T-helper 1 cell treated with Interleukin-12 subunit alpha and Interleukin-12 subunit beta and Interleukin-4 antibody, amounts not matched to agents 30 μg/mL and 1 μg/mL, for 36 hours (primary cell): ENCODE measurements at regions not wholly inside any gene's neighbourhood (a gene's known extent, or its start where the extent isn't known, plus 50 kb on each side); places are given as distances from the start of the nearest gene placed in this dataset.
"Not testable (repeated sequence)": the region's sequence is repeated elsewhere in the genome, so short reads cannot be mapped to it uniquely, and the experiment has no call there.

Source experiments
- H3K27ac Mint-ChIP-seq: one replicate; pipeline ENCODE4 v1.8.0; 2021; ENCODE audit warnings: mild to moderate bottlenecking, mixed read lengths
- H3K27me3 Mint-ChIP-seq: one replicate; pipeline ENCODE4 v1.8.0; 2021; ENCODE audit warnings: low read depth, mixed read lengths
- H3K36me3 Mint-ChIP-seq: one replicate; pipeline ENCODE4 v1.8.0; 2021; ENCODE audit warnings: low read depth, mixed read lengths
- H3K4me1 Mint-ChIP-seq: one replicate; pipeline ENCODE4 v1.8.0; 2021; ENCODE audit warnings: low read depth, mixed read lengths
- H3K4me3 Mint-ChIP-seq: one replicate; pipeline ENCODE4 v1.8.0; 2021; ENCODE audit warnings: mild to moderate bottlenecking, moderate library complexity, mixed read lengths
- H3K9me3 Mint-ChIP-seq: one replicate; pipeline ENCODE4 v1.8.0; 2021; ENCODE audit warnings: mixed read lengths

DNA sequence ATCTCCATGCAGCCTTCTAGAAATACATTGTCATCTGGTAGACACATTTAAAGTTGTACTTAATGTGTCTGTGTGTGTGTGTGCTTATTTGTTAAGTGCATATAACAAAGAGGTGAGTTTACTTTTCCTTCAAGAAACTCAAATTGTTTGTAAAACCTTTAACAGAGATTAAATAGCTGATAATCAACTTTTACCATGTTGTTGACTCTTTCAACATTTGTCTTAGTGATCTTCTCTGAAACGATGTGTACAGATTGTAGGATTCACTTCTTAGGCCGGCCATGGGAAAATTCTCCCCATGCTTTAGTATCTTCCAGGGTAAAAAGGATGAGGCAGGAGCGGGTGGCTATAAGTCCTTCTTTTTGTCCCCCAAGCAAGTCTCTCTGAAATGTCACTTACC is 292.9 kb upstream of the MAF start:
- no peaks in the 10 kb centered on the region for H3K36me3 Mint-ChIP-seq
- H3K4me1 Mint-ChIP-seq = no peaks in the 10 kb centered on the region
- H3K27me3 Mint-ChIP-seq = no peaks in the 10 kb centered on the region
- no peak overlapping the region for H3K27ac Mint-ChIP-seq
- no peak overlapping the region for H3K4me3 Mint-ChIP-seq
- no peaks in the 10 kb centered on the region for H3K9me3 Mint-ChIP-seq

DNA sequence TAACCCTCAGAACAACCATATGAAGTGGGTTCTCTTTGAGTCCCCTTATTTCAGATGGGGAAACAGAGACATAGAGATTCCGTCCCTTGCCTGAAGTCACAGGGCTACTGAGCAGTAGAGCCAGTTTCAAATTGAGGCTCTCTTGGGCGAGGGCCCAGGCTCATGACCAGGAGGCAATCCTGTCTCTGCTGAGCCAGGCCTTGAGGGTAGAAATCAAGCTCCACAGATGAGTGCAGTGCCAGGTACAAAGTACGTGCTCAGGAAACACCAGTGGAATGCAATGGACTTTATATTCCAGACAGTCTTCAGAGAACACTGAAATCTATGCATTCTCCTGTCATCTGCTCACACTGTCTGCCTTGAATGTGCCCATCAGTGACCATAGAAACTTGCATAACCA is 291.7 kb upstream of the MAF start:
- no peaks in the 10 kb centered on the region for H3K9me3 Mint-ChIP-seq
- no peak overlapping the region for H3K27ac Mint-ChIP-seq
- H3K4me1 Mint-ChIP-seq = no peaks in the 10 kb centered on the region
- no peaks in the 10 kb centered on the region for H3K36me3 Mint-ChIP-seq
- no peaks in the 10 kb centered on the region for H3K27me3 Mint-ChIP-seq
- H3K4me3 Mint-ChIP-seq = no peak overlapping the region

DNA sequence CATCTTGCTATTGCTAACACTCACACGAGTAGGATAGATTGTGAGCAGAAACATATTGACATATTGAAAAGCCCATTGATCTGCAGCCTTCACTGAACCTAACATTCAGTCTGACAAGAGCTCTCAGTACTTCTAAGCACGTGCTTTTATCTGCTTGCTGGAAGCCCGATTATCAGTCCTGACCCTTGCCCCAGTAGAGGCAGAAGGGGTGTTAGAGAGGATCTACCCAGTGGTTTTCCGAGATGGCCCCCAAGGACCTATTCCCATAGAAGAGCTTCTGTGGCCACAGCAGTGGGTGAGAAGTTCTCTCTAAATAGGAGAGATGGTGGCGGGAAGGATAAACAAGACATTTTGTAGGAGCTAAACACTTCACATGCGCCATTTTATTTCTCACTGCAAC is 290.9 kb upstream of the MAF start:
- no peaks in the 10 kb centered on the region for H3K9me3 Mint-ChIP-seq
- no peak overlapping the region for H3K27ac Mint-ChIP-seq
- H3K36me3 Mint-ChIP-seq = no peaks in the 10 kb centered on the region
- H3K4me1 Mint-ChIP-seq = no peaks in the 10 kb centered on the region
- H3K4me3 Mint-ChIP-seq = no peak overlapping the region
- H3K27me3 Mint-ChIP-seq = no peaks in the 10 kb centered on the region

GRCh38 chr16:79887541-79888540 is 287.3 kb upstream of the MAF start:
- Mint-ChIP-seq H3K4me3 (no peak overlapping the region), H3K27ac (no peak overlapping the region), H3K9me3 (no peaks in the 10 kb centered on the region), H3K27me3 (no peaks in the 10 kb centered on the region), H3K4me1 (no peaks in the 10 kb centered on the region), H3K36me3 (no peaks in the 10 kb centered on the region)

DNA sequence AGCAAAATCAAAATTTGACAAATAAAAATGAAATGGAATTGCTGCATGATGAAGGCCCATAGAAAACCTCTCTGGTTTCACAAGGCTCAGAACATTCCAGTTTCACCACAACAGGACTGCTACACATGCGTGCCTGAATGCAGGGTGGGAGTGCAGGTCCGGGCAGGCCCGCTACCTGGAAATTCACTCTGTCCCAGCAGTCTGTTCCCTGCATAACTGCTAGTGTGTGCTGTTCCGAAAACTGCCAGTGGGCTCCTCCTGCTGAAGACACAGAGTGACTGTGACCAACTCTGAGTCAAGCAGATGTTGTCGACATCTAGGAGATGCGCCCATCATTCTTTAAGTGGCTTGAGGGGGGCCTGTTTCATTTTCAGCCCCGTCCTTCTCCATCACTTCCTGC is 284.8 kb upstream of the MAF start:
- H3K4me1 Mint-ChIP-seq = peaks cover 3% of the 10 kb centered on the region
- H3K4me3 Mint-ChIP-seq = no peak overlapping the region
- no peaks in the 10 kb centered on the region for H3K9me3 Mint-ChIP-seq
- no peaks in the 10 kb centered on the region for H3K27me3 Mint-ChIP-seq
- H3K36me3 Mint-ChIP-seq = no peaks in the 10 kb centered on the region
- no peak overlapping the region for H3K27ac Mint-ChIP-seq

- Mint-ChIP-seq H3K27me3 (peaks cover 4% of the 10 kb centered on the region), H3K36me3 (no peaks in the 10 kb centered on the region), H3K27ac (no peak overlapping the region), H3K4me1 (peaks cover 3% of the 10 kb centered on the region), H3K4me3 (no peak overlapping the region), H3K9me3 (no peaks in the 10 kb centered on the region)
These were observed 283.0 kb upstream of the MAF start for GRCh38 chr16:79883494-79883893.

DNA sequence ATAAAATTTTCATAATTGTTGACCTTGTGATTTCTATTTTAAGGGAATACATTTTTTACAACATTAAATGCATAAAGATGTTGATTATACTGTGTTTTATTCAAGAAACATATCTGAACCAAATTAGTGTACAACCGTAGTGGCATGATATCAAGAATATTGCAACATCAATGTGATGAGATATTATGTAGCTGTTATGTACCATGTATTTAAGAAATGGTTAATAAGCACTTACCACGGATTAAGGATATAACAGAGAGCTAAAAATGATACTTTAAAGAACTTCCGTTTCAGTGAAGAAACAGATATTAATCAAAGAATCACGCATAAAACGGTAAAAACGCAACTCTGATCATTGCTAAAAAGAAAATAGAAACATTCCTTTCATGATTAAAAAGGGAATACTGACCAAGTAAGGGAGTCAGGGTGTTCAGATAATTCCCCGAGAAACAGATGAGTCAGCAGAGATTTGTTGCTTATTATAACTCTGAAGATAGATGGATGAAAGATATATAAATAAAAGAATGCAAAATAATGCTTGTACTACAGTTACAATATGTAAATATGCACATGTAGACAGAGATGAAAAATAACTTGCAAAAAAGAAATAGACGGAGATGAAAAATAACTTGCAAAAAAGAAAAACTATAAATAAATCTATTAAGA is 281.9 kb upstream of the MAF start:
- Mint-ChIP-seq H3K36me3 (no peaks in the 10 kb centered on the region), H3K9me3 (no peaks in the 10 kb centered on the region), H3K27ac (no peak overlapping the region), H3K4me1 (peaks cover 3% of the 10 kb centered on the region), H3K4me3 (no peak overlapping the region), H3K27me3 (peaks cover 7% of the 10 kb centered on the region)

- H3K27ac Mint-ChIP-seq, H3K4me1 Mint-ChIP-seq, H3K4me3 Mint-ChIP-seq, H3K36me3 Mint-ChIP-seq, H3K9me3 Mint-ChIP-seq, H3K27me3 Mint-ChIP-seq: not testable (repeated sequence)
These were observed 280.6 kb upstream of the MAF start for GRCh38 chr16:79881107-79881506.

DNA sequence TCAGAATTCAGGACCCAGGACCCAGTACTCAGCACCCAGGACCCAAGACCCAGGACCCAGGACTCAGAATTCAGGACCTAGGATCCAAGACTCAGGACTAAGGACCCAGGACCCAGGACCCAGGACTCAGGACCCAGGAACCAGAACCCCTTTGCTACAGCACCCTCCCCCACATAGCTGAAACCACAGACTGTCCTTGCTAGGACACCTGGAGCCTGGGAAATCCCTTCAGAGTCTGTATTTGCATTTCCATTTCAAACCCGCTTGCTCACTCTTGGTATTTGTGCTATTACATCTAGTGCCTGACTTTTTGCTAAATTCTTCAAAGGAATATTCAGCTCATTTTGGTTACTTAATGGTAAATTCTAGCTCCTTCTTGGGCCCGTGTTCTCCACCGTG is 275.8 kb upstream of the MAF start:
- Mint-ChIP-seq H3K36me3 (no peaks in the 10 kb centered on the region), H3K4me3 (no peak overlapping the region), H3K9me3 (no peaks in the 10 kb centered on the region), H3K4me1 (peaks cover 3% of the 10 kb centered on the region), H3K27ac (no peak overlapping the region), H3K27me3 (peaks cover 7% of the 10 kb centered on the region)

- Mint-ChIP-seq H3K36me3 (no peaks in the 10 kb centered on the region), H3K4me3 (no peak overlapping the region), H3K9me3 (no peaks in the 10 kb centered on the region), H3K27ac (no peak overlapping the region), H3K27me3 (peaks cover 7% of the 10 kb centered on the region), H3K4me1 (no peaks in the 10 kb centered on the region)
These were observed 273.9 kb upstream of the MAF start for GRCh38 chr16:79874391-79874790.

- no peaks in the 10 kb centered on the region for H3K4me1 Mint-ChIP-seq
- no peaks in the 10 kb centered on the region for H3K36me3 Mint-ChIP-seq
- no peak overlapping the region for H3K4me3 Mint-ChIP-seq
- peaks cover 6% of the 10 kb centered on the region for H3K27me3 Mint-ChIP-seq
- no peaks in the 10 kb centered on the region for H3K9me3 Mint-ChIP-seq
- no peak overlapping the region for H3K27ac Mint-ChIP-seq
These were observed 273.3 kb upstream of the MAF start for GRCh38 chr16:79873825-79874224.

DNA sequence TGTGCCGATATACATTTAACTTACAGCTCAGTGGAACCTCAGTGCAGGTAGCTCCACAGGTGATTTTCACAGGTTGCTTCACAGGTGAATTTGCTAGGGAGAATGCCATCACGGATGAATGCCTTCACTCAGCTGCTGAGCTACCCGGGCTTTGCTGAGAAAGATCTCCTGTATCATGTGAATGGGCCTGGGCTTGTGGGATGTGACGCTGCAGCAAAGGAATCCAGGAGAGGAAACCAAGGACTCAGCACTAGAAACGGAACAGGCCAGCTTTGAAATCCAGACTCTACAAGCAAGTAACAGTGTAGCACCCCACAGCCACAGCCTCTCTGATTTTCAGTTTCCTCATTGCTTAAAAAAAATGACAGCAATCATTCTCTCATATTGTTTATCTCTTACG is 271.4 kb upstream of the MAF start:
- H3K9me3 Mint-ChIP-seq = no peaks in the 10 kb centered on the region
- no peaks in the 10 kb centered on the region for H3K4me1 Mint-ChIP-seq
- no peak overlapping the region for H3K4me3 Mint-ChIP-seq
- H3K27me3 Mint-ChIP-seq = no peaks in the 10 kb centered on the region
- no peaks in the 10 kb centered on the region for H3K36me3 Mint-ChIP-seq
- H3K27ac Mint-ChIP-seq = no peak overlapping the region

DNA sequence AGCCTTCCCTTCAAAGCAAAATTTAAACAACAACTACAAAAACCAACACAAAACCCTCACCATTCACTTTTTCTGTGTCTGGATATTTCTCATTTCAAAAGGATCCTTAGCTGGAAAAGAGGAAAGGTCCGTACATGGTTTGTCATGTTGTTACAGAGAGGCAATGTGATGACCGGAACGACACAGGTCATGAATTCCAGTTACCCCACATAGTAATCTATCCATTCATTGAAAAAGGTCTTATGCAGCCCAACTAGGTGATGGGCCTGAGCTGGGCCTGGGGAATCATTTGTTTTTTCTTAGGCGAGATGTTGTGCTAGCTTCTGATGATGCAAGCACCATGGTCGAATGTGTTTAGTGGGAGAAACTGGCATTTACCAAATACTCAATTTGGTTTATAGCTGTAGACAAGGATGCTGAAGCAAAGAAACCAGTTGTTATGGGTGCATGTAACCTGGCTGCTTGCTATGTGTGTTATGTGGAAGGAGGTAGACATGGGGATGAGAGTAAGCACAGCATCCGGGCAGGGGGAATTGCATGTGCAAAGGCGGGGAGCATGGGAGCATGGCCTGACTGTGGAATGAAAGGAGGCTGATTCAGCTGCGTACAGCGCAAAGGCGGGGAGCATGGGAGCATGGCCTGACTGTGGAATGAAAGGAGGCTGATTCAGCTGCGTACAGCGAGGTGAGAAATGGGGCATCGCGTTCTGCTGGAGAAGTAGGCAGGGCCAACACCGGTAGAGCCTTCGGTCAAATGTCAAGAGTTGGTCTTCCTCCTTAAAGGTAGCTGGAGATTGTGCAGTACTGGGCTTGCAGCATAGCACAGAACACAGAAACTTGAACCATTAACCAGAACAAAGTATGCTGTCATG is 269.7 kb upstream of the MAF start:
- Mint-ChIP-seq H3K36me3 (no peaks in the 10 kb centered on the region), H3K9me3 (no peaks in the 10 kb centered on the region), H3K27ac (no peak overlapping the region), H3K27me3 (peaks cover 4% of the 10 kb centered on the region), H3K4me3 (no peak overlapping the region), H3K4me1 (no peaks in the 10 kb centered on the region)

- Mint-ChIP-seq H3K36me3 (no peaks in the 10 kb centered on the region), H3K9me3 (no peaks in the 10 kb centered on the region), H3K4me3 (no peak overlapping the region), H3K27me3 (peaks cover 4% of the 10 kb centered on the region), H3K27ac (no peak overlapping the region), H3K4me1 (no peaks in the 10 kb centered on the region)
These were observed 268.9 kb upstream of the MAF start for GRCh38 chr16:79869304-79870015.
